Body of pancreas (tissue), 4 donors: ENCODE measurements at regions not wholly inside any gene's neighbourhood (a gene's known extent, or its start where the extent isn't known, plus 50 kb on each side); places are given as distances from the start of the nearest gene placed in this dataset.

Experiments
- ATAC-seq: fragments of 150-250 bp; one replicate; pipeline ENCODE4 v1.9.1; 2016
- DNase-seq, 4 donors: peaks; one replicate each; pipeline ENCODE4 v3.0.0-alpha.2; 2019
- H3K27ac ChIP-seq, 4 donors: fragments of 200-600 bp; sonication (generic); 1 replicate in 3 of 4; 2 replicates in 1 of 4; pipeline versions ENCODE4 v1.5.1 to v1.6.1; 2016 to 2019; ENCODE audit warnings: mild to moderate bottlenecking in 1 of 4, mixed read lengths in 1 of 4, moderate library complexity in 1 of 4
- H3K27me3 ChIP-seq, 2 donors: fragments of 200-600 bp; sonication (generic); one replicate each; pipeline ENCODE4 v1.6.0; 2016; ENCODE audit warnings: mild to moderate bottlenecking in 1 of 2
- H3K36me3 ChIP-seq, 2 donors: fragments of 200-600 bp; sonication (generic); replicated peaks in 1 of 2; 2 replicates each; pipeline ENCODE4 v1.5.1; 2016; ENCODE audit warnings: low read depth in 2 of 2; ENCODE audit not compliant: insufficient read depth in 1 of 2
- H3K4me1 ChIP-seq: fragments of 200-600 bp; sonication (generic); one replicate; pipeline ENCODE4 v1.6.0; 2016
- H3K4me3 ChIP-seq, 2 donors: fragments of 200-600 bp; sonication (generic); 1 replicate in 1 of 2; 2 replicates in 1 of 2; pipeline ENCODE4 v1.5.1; 2016 to 2019
- H3K9me3 ChIP-seq, 3 donors: fragments of 200-600 bp; sonication (generic); 1 replicate in 2 of 3; 2 replicates in 1 of 3; pipeline ENCODE4 v1.5.1; 2016
- CTCF ChIP-seq, 7 experiments: fragments of 450-650 bp in 4 of 7; fragments of 200-600 bp in 3 of 7; sonication (generic) in 3 of 7; IDR thresholded peaks; one replicate each; pipeline ENCODE4 v1.5.1; 2016 to 2019; ENCODE audit warnings: antibody characterized with exemption in 7 of 7
- POLR2A ChIP-seq, 3 donors: fragments of 450-650 bp; IDR thresholded peaks; one replicate each; pipeline ENCODE4 v1.6.1; 2016; ENCODE audit warnings: antibody characterized with exemption in 3 of 3, mild to moderate bottlenecking in 2 of 3
- WGBS, 2 donors: methylation state at CpG; one replicate each; pipeline ENCODE4 v1.1.5; 2017; 5-methylcytosine and 5-hydroxymethylcytosine counted together
- intact Hi-C: fragments of 100-400 bp; cut with DNase I; formaldehyde crosslinking; loops from one replicate; pipeline ENCODE4 v1.15.1; 2023

GRCh38 chr1:238811211-238811879 is 575.0 kb upstream of the CHRM3 start:
- Histone ChIP-seq H3K4me1 (no peaks in the 10 kb centered on the region), H3K36me3 (no peaks in the 10 kb centered on the region), H3K4me3 (no peak overlapping the region), H3K9me3 (no peaks in the 10 kb centered on the region), H3K27ac (no peak overlapping the region), H3K27me3 (no peaks in the 10 kb centered on the region)
- 54 to 61% methylated on average over 3 of the region's 3 CpGs for whole genome bisulfite sequencing, 2 donors
- ATAC-seq = no peak
- no peak for DNase-seq
- intact Hi-C loops = no loop called here
- TF ChIP-seq CTCF (IDR thresholded peaks at IDR 0.05) (no peak), POLR2A (IDR thresholded peaks at IDR 0.05) (no peak)

- Histone ChIP-seq H3K36me3 (no peaks in the 10 kb centered on the region), H3K9me3 (no peaks in the 10 kb centered on the region), H3K4me3 (no peak overlapping the region), H3K4me1 (no peaks in the 10 kb centered on the region), H3K27me3 (no peaks in the 10 kb centered on the region), H3K27ac (no peak overlapping the region)
- DNase-seq (no peak), ATAC-seq (no peak)
- intact Hi-C loops = no loop called here
- no peak for TF ChIP-seq POLR2A (IDR thresholded peaks at IDR 0.05)
- no peak for TF ChIP-seq CTCF (IDR thresholded peaks at IDR 0.05)
- WGBS, 2 donors = 77 to 78% methylated on average over 4 of the region's 4 CpGs
These were observed 595.5 kb upstream of the CHRM3 start for GRCh38 chr1:238790882-238791281.

DNA sequence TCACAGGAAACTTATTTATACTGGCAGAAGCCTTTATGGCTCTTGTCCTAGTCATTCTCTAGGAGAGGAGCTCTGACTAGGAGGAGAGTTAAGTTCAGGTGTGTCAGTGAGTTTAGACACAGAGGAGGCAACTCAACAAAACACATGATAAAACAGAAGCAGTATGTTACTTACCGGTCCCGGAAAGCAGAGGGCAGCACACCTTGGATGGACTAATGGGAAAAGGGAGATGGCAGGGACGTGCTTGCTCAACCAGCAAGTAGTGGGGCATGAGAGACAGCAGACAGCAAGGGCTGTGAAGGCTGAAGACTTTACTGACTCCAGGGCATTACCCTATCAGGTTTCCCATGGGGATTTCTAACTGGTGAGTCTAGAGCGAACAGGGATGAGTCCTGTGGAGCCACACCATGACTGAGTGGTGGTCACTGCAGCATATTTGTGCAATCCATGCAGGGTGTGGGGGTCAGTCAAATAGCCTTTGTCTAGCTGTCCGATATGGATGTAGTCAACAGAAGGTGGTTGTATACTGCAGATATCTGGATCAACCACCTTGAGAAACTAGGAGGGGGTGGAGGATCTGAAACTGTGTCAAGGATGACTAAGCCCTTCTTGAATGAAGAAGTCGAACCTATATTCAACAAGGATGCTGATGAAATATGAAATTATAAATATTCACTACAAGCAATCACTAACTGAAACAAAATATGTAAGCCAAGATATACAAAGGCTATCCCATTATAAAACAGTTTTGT is 596.3 kb upstream of the CHRM3 start:
- intact Hi-C loops = no loop called here
- Histone ChIP-seq H3K27me3 (no peaks in the 10 kb centered on the region), H3K4me3 (no peak overlapping the region), H3K36me3 (no peaks in the 10 kb centered on the region), H3K9me3 (no peaks in the 10 kb centered on the region), H3K4me1 (no peaks in the 10 kb centered on the region), H3K27ac (no peak overlapping the region)
- no peak for DNase-seq
- no peak for TF ChIP-seq POLR2A (IDR thresholded peaks at IDR 0.05)
- TF ChIP-seq CTCF (IDR thresholded peaks at IDR 0.05) = no peak
- no peak for ATAC-seq
- 66 to 78% methylated on average over 6 of the region's 6 CpGs for WGBS, 2 donors

DNA sequence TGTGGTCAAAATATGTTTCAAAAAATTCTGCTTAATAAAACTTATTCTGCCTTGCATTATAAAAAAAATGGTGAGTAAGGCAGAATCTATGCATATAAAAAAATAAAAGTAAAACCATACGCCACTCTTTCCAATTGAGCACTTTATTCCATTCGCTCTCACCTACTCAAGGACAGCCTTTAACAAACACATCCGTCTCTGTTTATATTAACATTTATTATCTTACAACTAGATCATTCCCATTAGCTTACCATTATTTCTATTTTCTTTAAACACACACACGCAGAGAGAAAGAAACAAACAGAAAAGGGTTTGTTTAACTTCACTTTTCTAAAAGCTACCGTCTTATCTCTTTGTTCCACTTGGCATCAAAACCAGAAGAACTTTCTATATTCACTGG is 598.9 kb upstream of the CHRM3 start:
- Histone ChIP-seq H3K4me1 (no peaks in the 10 kb centered on the region), H3K27ac (no peak overlapping the region), H3K27me3 (no peaks in the 10 kb centered on the region), H3K4me3 (no peak overlapping the region), H3K9me3 (no peaks in the 10 kb centered on the region), H3K36me3 (no peaks in the 10 kb centered on the region)
- intact Hi-C loops = no loop called here
- DNase-seq (no peak), ATAC-seq (no peak)
- WGBS, 2 donors = 15 to 20% methylated on average over 5 of the region's 5 CpGs
- no peak for TF ChIP-seq CTCF (IDR thresholded peaks at IDR 0.05)
- no peak for TF ChIP-seq POLR2A (IDR thresholded peaks at IDR 0.05)

DNA sequence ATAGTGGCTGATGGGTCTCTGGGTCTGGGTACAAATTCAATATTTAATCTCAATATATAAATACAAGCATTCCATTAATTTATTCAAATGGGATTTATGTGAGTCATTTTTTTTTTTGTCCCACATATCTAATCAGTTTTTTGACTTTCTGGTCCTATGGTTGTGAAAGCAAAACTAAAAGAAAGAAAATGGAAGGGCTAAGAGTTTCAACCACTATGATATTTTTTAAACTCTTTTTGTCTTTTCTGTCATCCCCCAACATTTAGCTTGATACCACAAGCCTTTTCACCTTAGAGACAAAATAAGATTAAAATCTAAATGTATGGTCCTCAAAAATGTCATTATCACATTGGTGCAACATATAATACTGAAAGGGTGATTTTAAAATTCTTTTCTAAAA is 602.7 kb upstream of the CHRM3 start:
- ATAC-seq = no peak
- H3K27ac ChIP-seq = no peak overlapping the region
- H3K27me3 ChIP-seq = no peaks in the 10 kb centered on the region
- intact Hi-C loops = no loop called here
- DNase-seq = no peak
- H3K9me3 ChIP-seq = no peaks in the 10 kb centered on the region
- no peak overlapping the region for H3K4me3 ChIP-seq
- TF ChIP-seq CTCF (IDR thresholded peaks at IDR 0.05) (no peak), POLR2A (IDR thresholded peaks at IDR 0.05) (no peak)
- H3K36me3 ChIP-seq = no peaks in the 10 kb centered on the region
- H3K4me1 ChIP-seq = no peaks in the 10 kb centered on the region
